H9 (cell line): ENCODE measurements at regions not wholly inside any gene's neighbourhood (a gene's known extent, or its start where the extent isn't known, plus 50 kb on each side); places are given as distances from the start of the nearest gene placed in this dataset.

Experiments
- DNase-seq: peaks from one replicate; pipeline ENCODE4 v3.0.0-alpha.2; 2017
- H2AFZ ChIP-seq: one replicate; pipeline ENCODE4 v1.6.1; 2013; ENCODE audit warnings: mild to moderate bottlenecking, low read length, control low read depth, moderate library complexity
- H2AK5ac ChIP-seq: 2 replicates; pipeline ENCODE4 v1.6.1; 2013; ENCODE audit warnings: low read length, control low read depth, mixed read lengths; ENCODE audit not compliant: insufficient read length
- H2BK120ac ChIP-seq: one replicate; pipeline ENCODE4 v1.6.1; 2013; ENCODE audit warnings: low read depth, mild to moderate bottlenecking, low read length, control low read depth, inconsistent platforms; ENCODE audit not compliant: poor library complexity, severe bottlenecking
- H2BK12ac ChIP-seq: 2 replicates; pipeline ENCODE4 v1.6.1; 2013; ENCODE audit warnings: low read length, control low read depth, mixed read lengths, low read depth; ENCODE audit not compliant: insufficient read length
- H2BK15ac ChIP-seq: 2 replicates; pipeline ENCODE4 v1.6.1; 2013; ENCODE audit warnings: low read depth, low read length, control low read depth
- H2BK20ac ChIP-seq: one replicate; pipeline ENCODE4 v1.6.1; 2013; ENCODE audit warnings: low read depth, mild to moderate bottlenecking, low read length, control low read depth, inconsistent platforms; ENCODE audit not compliant: poor library complexity, severe bottlenecking
- H2BK5ac ChIP-seq: 2 replicates; pipeline ENCODE4 v1.6.1; 2013; ENCODE audit warnings: low read length, control low read depth, mixed read lengths; ENCODE audit not compliant: insufficient read length
- H3K14ac ChIP-seq: 2 replicates; pipeline ENCODE4 v1.6.1; 2013; ENCODE audit warnings: low read length, control low read depth; ENCODE audit not compliant: insufficient read depth
- H3K18ac ChIP-seq: 2 replicates; pipeline ENCODE4 v1.6.1; 2013; ENCODE audit warnings: low read depth, mild to moderate bottlenecking, mixed read lengths, low read length, control low read depth; ENCODE audit not compliant: insufficient read length
- H3K23ac ChIP-seq: 2 replicates; pipeline ENCODE4 v1.6.1; 2013; ENCODE audit warnings: low read length, control low read depth, mixed read lengths, low read depth; ENCODE audit not compliant: insufficient read length
- H3K23me2 ChIP-seq: 2 replicates; pipeline ENCODE4 v1.6.1; 2013; ENCODE audit warnings: low read depth, mild to moderate bottlenecking, mixed read lengths, low read length, control low read depth; ENCODE audit not compliant: insufficient read length, poor library complexity, severe bottlenecking
- H3K27ac ChIP-seq: 2 replicates; pipeline ENCODE4 v1.5.1; 2013; ENCODE audit warnings: low read length, control low read depth, mixed read lengths, low read depth; ENCODE audit not compliant: insufficient read length
- H3K27me3 ChIP-seq: 2 replicates; pipeline ENCODE4 v1.6.1; 2013; ENCODE audit warnings: low read length, control low read depth, inconsistent platforms; ENCODE audit not compliant: insufficient read depth
- H3K4ac ChIP-seq: 2 replicates; pipeline ENCODE4 v1.6.1; 2013; ENCODE audit warnings: low read depth, mild to moderate bottlenecking, control low read depth, inconsistent platforms, low read length, moderate library complexity
- H3K4me1 ChIP-seq: 2 replicates; pipeline ENCODE4 v1.6.1; 2013; ENCODE audit warnings: low read length, control low read depth, inconsistent platforms; ENCODE audit not compliant: insufficient read depth
- H3K4me2 ChIP-seq: 2 replicates; pipeline ENCODE4 v1.6.1; 2013; ENCODE audit warnings: low read length, control low read depth, mixed read lengths; ENCODE audit not compliant: insufficient read length, insufficient read depth
- H3K56ac ChIP-seq: 2 replicates; pipeline ENCODE4 v1.6.1; 2013; ENCODE audit warnings: low read depth, mild to moderate bottlenecking, mixed read lengths, low read length, control low read depth; ENCODE audit not compliant: insufficient read length
- H3K79me1 ChIP-seq: 2 replicates; pipeline ENCODE4 v1.6.1; 2013; ENCODE audit warnings: low read depth, mild to moderate bottlenecking, moderate library complexity, low read length, control low read depth, inconsistent platforms; ENCODE audit not compliant: insufficient read depth, poor library complexity, severe bottlenecking
- H3K79me2 ChIP-seq: 2 replicates; pipeline ENCODE4 v1.6.1; 2013; ENCODE audit warnings: low read length, control low read depth, inconsistent platforms; ENCODE audit not compliant: insufficient read depth
- H3K9ac ChIP-seq: 2 replicates; pipeline ENCODE4 v1.6.1; 2013; ENCODE audit warnings: low read length, control low read depth, mixed read lengths; ENCODE audit not compliant: insufficient read length; ENCODE audit errors: extremely low read depth
- H3K9me3 ChIP-seq: one replicate; pipeline ENCODE4 v1.6.1; 2013; ENCODE audit warnings: low read depth, low read length, inconsistent platforms; ENCODE audit not compliant: control insufficient read depth
- H3T11ph ChIP-seq: one replicate; pipeline ENCODE4 v1.6.1; 2013; ENCODE audit warnings: mild to moderate bottlenecking, low read length, control low read depth, inconsistent platforms
- H4K20me1 ChIP-seq: one replicate; pipeline ENCODE4 v1.6.1; 2013; ENCODE audit not compliant: control insufficient read depth, insufficient read length, insufficient read depth
- H4K5ac ChIP-seq: 2 replicates; pipeline ENCODE4 v1.6.1; 2013; ENCODE audit warnings: low read depth, mild to moderate bottlenecking, mixed read lengths, low read length, control low read depth; ENCODE audit not compliant: insufficient read length
- H4K8ac ChIP-seq: replicated peaks from 2 replicates; pipeline ENCODE4 v1.6.1; 2013; ENCODE audit warnings: low read length, control low read depth, mixed read lengths, low read depth; ENCODE audit not compliant: insufficient read length
- H4K91ac ChIP-seq: 2 replicates; pipeline ENCODE4 v1.6.1; 2013; ENCODE audit warnings: low read depth, mild to moderate bottlenecking, moderate library complexity, mixed read lengths, low read length, control low read depth; ENCODE audit not compliant: insufficient read length
- H3K27ac Mint-ChIP-seq, 3 experiments: 2 replicates in 2 of 3; 3 replicates in 1 of 3; pipeline ENCODE4 v1.8.0; 2020 to 2021; ENCODE audit warnings: mixed read lengths in 3 of 3, mild to moderate bottlenecking in 1 of 3, moderate library complexity in 1 of 3
- H3K27me3 Mint-ChIP-seq: 2 replicates; pipeline ENCODE4 v1.8.0; 2021; ENCODE audit warnings: low read depth, mild to moderate bottlenecking, moderate library complexity, mixed read lengths
- H3K36me3 Mint-ChIP-seq, 3 experiments: 2 replicates in 2 of 3; 3 replicates in 1 of 3; pipeline ENCODE4 v1.8.0; 2020 to 2021; ENCODE audit warnings: low read depth in 3 of 3, mixed read lengths in 3 of 3; ENCODE audit not compliant: insufficient read depth in 1 of 3
- H3K4me1 Mint-ChIP-seq, 2 experiments: 2 replicates each; pipeline ENCODE4 v1.8.0; 2020; ENCODE audit warnings: mixed read lengths in 2 of 2
- H3K4me3 Mint-ChIP-seq, 2 experiments: 2 replicates in 1 of 2; 3 replicates in 1 of 2; pipeline ENCODE4 v1.8.0; 2020 to 2021; ENCODE audit warnings: mild to moderate bottlenecking in 2 of 2, mixed read lengths in 2 of 2, moderate library complexity in 1 of 2
- H3K9me3 Mint-ChIP-seq, 2 experiments: 2 replicates in 1 of 2; 3 replicates in 1 of 2; pipeline ENCODE4 v1.8.0; 2020; ENCODE audit warnings: mild to moderate bottlenecking in 2 of 2, mixed read lengths in 2 of 2, moderate library complexity in 1 of 2
- WGBS: extraction: QIAGEN DNeasy Blood & Tissue Kit; methylation state at CpG from one replicate; pipeline ENCODE4 v1.1.7; 2013; ENCODE audit warnings: missing lambda C conversion rate, low lambda C conversion rate, mixed read lengths; ENCODE audit not compliant: insufficient read length; ENCODE audit errors: extremely low coverage; 5-methylcytosine and 5-hydroxymethylcytosine counted together
- TF ChIP-seq, protein P1 (sequence below): fragments of 200-600 bp; sonication (generic); conservative IDR thresholded peaks from 3 replicates; pipeline ENCODE4 v1.8.0; 2021; ENCODE audit warnings: antibody characterized with exemption, mild to moderate bottlenecking

DNA sequence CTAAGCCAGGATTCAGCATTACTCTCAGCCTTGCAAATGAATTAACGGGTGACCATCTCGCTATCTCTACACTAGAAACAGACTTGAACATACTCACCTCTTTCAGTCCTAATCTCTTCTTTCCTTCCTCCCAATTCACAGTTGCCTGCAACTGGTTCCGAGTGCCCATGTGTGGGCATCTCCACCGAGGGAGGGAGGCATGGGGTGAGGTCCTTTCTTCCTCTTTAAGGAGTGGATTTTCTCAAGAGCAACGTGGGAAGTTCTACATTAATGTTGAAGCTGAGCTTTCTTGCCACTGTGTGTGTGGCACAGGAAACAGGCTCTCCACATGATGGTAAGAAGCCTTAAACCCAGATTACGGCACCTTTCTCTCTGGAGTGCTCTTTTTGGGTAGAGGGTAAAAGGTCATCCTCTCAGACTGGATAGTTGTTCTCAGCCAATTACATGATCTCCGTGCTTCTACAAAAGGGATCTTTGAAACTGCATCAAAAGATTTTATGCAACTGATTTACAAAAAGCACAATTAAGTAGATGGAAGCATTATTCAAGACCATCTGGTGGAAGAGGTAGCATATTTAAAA, 286.8 kb upstream of the NR2F2 start:
- Histone ChIP-seq H3K27me3 (no peaks in the 10 kb centered on the region; the same call in 1 of the 2 replicates), H2AK5ac (no peak overlapping the region), H3K18ac (no peak overlapping the region), H4K8ac (no peak overlapping the region), H3K4ac (no peak overlapping the region), H3K14ac (no peak overlapping the region), H3K4me1 (no peaks in the 10 kb centered on the region), H3K79me1 (no peaks in the 10 kb centered on the region), H4K20me1 (no peaks in the 10 kb centered on the region), H3K56ac (no peak overlapping the region), H3K79me2 (no peaks in the 10 kb centered on the region), H4K5ac (no peak overlapping the region), H2AFZ (no peak overlapping the region), H3T11ph (no peak overlapping the region), H3K9ac (no peak overlapping the region), H3K4me2 (no peak overlapping the region), H3K23me2 (no peaks in the 10 kb centered on the region), H2BK5ac (no peak overlapping the region), H2BK120ac (no peak overlapping the region), H4K91ac (no peak overlapping the region), H3K27ac (no peak overlapping the region), H2BK15ac (no peak overlapping the region), H3K23ac (no peak overlapping the region), H3K9me3 (no peaks in the 10 kb centered on the region), H2BK12ac (no peak overlapping the region), H2BK20ac (no peak overlapping the region)
- Mint-ChIP-seq H3K4me3 (no peak overlapping the region), H3K27ac (no peak overlapping the region), H3K27me3 (peaks cover 92% of the 10 kb centered on the region), H3K36me3 (no peaks in the 10 kb centered on the region), H3K4me1 (no peaks in the 10 kb centered on the region), H3K9me3 (no peaks in the 10 kb centered on the region)
- no CpG with 5 or more reads among the region's 7 CpGs for WGBS
- TF ChIP-seq, protein P1, sequence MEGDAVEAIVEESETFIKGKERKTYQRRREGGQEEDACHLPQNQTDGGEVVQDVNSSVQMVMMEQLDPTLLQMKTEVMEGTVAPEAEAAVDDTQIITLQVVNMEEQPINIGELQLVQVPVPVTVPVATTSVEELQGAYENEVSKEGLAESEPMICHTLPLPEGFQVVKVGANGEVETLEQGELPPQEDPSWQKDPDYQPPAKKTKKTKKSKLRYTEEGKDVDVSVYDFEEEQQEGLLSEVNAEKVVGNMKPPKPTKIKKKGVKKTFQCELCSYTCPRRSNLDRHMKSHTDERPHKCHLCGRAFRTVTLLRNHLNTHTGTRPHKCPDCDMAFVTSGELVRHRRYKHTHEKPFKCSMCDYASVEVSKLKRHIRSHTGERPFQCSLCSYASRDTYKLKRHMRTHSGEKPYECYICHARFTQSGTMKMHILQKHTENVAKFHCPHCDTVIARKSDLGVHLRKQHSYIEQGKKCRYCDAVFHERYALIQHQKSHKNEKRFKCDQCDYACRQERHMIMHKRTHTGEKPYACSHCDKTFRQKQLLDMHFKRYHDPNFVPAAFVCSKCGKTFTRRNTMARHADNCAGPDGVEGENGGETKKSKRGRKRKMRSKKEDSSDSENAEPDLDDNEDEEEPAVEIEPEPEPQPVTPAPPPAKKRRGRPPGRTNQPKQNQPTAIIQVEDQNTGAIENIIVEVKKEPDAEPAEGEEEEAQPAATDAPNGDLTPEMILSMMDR: no peak
- no peak for DNase-seq
